Keratinocyte (primary cell): ENCODE measurements at regions not wholly inside any gene's neighbourhood (a gene's known extent, or its start where the extent isn't known, plus 50 kb on each side); places are given as distances from the start of the nearest gene placed in this dataset.

ENCODE experiments used
- EZH2 ChIP-seq: IDR thresholded peaks from one replicate; pipeline ENCODE4 v1.6.1; 2012; ENCODE audit warnings: inconsistent platforms, mild to moderate bottlenecking, low read length, moderate library complexity
- TF ChIP-seq, protein P1 (sequence below), 3 experiments: IDR thresholded peaks in 1 of 3; conservative IDR thresholded peaks in 1 of 3; optimal IDR thresholded peaks in 1 of 3; 2 replicates in 2 of 3; 3 replicates in 1 of 3; pipeline versions ENCODE3 to v1.5.1; 2011; ENCODE audit warnings: low read length in 3 of 3, mild to moderate bottlenecking in 3 of 3, moderate library complexity in 2 of 3, control low read depth in 1 of 3, inconsistent platforms in 1 of 3; ENCODE audit not compliant: insufficient read depth in 2 of 3; ENCODE audit errors: extremely low read depth in 1 of 3

DNA sequence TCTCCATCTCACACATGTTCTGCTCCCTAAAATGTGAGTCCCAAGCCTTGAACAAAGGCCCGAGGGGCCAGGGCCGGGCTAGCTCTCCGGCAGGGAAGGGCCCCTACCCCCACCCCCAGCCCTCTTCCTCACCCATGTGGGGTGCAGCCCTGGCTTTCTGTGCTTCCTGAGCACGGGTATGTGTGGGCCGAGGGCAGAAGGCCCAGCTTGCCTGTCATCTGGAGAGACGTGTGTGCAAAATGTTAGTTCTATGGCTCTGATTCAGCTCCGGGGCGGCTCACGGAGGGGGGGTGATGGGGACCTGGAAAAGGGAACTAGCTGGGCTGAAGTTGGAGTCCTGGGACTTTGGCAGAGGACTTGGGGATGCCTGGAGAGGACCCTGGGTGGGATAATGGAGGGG lies 90.3 kb upstream of the ARAP3 start:
- TF ChIP-seq, protein P1, sequence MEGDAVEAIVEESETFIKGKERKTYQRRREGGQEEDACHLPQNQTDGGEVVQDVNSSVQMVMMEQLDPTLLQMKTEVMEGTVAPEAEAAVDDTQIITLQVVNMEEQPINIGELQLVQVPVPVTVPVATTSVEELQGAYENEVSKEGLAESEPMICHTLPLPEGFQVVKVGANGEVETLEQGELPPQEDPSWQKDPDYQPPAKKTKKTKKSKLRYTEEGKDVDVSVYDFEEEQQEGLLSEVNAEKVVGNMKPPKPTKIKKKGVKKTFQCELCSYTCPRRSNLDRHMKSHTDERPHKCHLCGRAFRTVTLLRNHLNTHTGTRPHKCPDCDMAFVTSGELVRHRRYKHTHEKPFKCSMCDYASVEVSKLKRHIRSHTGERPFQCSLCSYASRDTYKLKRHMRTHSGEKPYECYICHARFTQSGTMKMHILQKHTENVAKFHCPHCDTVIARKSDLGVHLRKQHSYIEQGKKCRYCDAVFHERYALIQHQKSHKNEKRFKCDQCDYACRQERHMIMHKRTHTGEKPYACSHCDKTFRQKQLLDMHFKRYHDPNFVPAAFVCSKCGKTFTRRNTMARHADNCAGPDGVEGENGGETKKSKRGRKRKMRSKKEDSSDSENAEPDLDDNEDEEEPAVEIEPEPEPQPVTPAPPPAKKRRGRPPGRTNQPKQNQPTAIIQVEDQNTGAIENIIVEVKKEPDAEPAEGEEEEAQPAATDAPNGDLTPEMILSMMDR (optimal IDR thresholded peaks at IDR 0.05 in 1 of 3, IDR thresholded peaks at IDR 0.05 in 1 of 3, conservative IDR thresholded peaks at IDR 0.05 in 1 of 3; ENCODE audit: extremely low read depth in 1 of 3, insufficient read depth in 2 of 3, low read length in 3 of 3): no peak
- no peak for TF ChIP-seq EZH2
